ENCODE measurements at regions not wholly inside any gene's neighbourhood (a gene's known extent, or its start where the extent isn't known, plus 50 kb on each side); places are given as distances from the start of the nearest gene placed in this dataset.

DNA sequence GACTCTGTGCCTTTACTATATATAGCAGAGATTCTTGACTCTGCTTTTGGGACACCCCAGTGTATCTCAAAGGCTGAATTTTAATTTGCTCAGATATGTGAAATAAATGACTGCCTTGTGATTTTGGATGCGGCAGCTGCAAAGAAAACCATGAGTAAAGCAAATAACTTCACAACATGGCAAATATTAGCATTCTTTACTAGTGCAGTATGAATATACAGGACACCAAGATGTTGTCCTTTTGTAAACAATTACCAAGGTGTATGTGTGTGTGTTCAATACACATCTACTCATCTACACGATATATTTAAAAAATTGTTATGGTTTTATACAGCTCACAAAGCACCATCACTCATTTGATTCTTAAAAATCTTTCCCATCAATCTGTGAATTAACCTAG, 70.6 kb upstream of the TCF4 start:
- no peaks in the 10 kb centered on the region for H3K9me3 ChIP-seq
- no peak overlapping the region for H3K4me3 ChIP-seq
- no peaks in the 10 kb centered on the region for H3K27me3 ChIP-seq
- no peaks in the 10 kb centered on the region for H3K4me1 ChIP-seq
- intact Hi-C loops (cut with DNase I), result no loop called here
- TF ChIP-seq EP300 (IDR thresholded peaks at IDR 0.05), result no peak
- no peak for TF ChIP-seq POLR2A (IDR thresholded peaks at IDR 0.05; ENCODE audit: low read depth)
- TF ChIP-seq, protein P1, sequence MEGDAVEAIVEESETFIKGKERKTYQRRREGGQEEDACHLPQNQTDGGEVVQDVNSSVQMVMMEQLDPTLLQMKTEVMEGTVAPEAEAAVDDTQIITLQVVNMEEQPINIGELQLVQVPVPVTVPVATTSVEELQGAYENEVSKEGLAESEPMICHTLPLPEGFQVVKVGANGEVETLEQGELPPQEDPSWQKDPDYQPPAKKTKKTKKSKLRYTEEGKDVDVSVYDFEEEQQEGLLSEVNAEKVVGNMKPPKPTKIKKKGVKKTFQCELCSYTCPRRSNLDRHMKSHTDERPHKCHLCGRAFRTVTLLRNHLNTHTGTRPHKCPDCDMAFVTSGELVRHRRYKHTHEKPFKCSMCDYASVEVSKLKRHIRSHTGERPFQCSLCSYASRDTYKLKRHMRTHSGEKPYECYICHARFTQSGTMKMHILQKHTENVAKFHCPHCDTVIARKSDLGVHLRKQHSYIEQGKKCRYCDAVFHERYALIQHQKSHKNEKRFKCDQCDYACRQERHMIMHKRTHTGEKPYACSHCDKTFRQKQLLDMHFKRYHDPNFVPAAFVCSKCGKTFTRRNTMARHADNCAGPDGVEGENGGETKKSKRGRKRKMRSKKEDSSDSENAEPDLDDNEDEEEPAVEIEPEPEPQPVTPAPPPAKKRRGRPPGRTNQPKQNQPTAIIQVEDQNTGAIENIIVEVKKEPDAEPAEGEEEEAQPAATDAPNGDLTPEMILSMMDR (IDR thresholded peaks at IDR 0.05), result no peak
- DNase-seq (ENCODE audit: extremely low spot score), result no peak
- no peak overlapping the region for H3K27ac ChIP-seq (replicated peaks in 1 of 4)
- H3K36me3 ChIP-seq, result no peaks in the 10 kb centered on the region
- WGBS, result 86% methylated on average over 2 of the region's 2 CpGs

DNA sequence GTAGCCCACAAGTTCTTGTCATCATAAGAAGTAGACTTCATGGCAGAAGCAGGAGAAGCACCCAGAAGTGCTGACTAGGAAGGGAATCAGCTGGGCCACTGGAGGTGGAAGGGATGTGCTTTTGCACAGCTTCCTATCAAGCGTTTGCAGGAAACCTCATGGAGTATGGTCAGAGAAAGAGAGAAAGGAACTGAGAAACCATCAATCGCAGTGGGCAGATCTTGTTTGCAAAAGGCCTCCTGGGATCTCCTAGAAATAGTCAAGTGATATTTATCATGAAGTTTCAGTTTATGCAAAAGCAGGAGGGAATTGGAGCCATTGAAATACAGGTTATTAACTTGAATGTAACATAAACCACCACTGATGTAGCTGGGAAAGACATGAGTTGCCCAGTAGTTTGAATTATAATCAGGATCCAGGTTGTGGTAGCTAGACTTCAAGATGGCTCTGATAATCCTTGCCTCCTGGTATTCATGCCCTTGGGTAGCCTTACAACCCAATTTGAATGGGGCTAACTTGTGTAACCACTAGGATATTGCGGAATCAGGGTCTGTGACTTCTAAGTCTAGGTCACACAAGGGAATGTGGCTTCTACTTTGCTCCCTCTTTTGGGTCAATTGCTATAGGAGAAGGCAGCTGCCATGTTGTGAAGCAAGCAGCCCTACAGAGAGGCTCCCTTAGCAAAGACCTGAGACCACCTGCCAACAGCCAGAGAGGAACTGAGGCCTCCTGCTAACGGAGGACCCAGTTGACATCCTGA, 69.8 kb upstream of the TCF4 start:
- TF ChIP-seq EP300 (IDR thresholded peaks at IDR 0.05), result no peak
- no peak for TF ChIP-seq POLR2A (IDR thresholded peaks at IDR 0.05; ENCODE audit: low read depth)
- TF ChIP-seq, protein P1 (IDR thresholded peaks at IDR 0.05), result no peak
- TF ChIP-seq POLR2AphosphoS5 (IDR thresholded peaks at IDR 0.05), result no peak
- DNase-seq (ENCODE audit: extremely low spot score), result no peak
- Histone ChIP-seq H3K9me3 (no peaks in the 10 kb centered on the region), H3K36me3 (no peaks in the 10 kb centered on the region), H3K27ac (replicated peaks in 1 of 4) (no peak overlapping the region), H3K27me3 (no peaks in the 10 kb centered on the region), H3K4me3 (no peak overlapping the region), H3K4me1 (no peaks in the 10 kb centered on the region)
- 81% methylated on average over 4 of the region's 4 CpGs for WGBS
- intact Hi-C loops (cut with DNase I), result no loop called here

DNA sequence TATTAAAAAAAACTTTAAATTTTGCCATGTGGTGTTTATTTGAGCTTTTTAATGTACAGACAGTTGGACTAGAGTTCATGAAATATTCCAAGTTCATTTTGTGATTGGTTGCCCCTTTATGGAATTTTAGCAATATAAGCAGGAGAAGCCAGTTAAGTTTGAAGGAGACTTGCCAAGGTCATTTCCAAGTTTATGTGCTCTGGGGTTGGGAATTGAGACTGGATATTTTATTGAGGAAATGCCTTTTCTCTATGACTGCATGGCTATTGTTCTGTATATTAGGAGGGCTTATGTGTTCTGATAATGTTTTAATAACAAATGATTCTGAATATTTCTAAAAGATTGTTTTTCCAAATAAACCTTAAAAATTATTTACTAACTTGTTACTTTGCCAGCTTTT, 67.0 kb upstream of the TCF4 start:
- H3K27ac ChIP-seq (replicated peaks in 1 of 4), result no peak overlapping the region
- no peaks in the 10 kb centered on the region for H3K9me3 ChIP-seq
- no peak for DNase-seq (ENCODE audit: extremely low spot score)
- no peaks in the 10 kb centered on the region for H3K4me1 ChIP-seq
- TF ChIP-seq EP300 (IDR thresholded peaks at IDR 0.05), result no peak
- H3K4me3 ChIP-seq, result no peak overlapping the region
- intact Hi-C loops (cut with DNase I), result no loop called here
- no peaks in the 10 kb centered on the region for H3K36me3 ChIP-seq
- no peaks in the 10 kb centered on the region for H3K27me3 ChIP-seq

DNA sequence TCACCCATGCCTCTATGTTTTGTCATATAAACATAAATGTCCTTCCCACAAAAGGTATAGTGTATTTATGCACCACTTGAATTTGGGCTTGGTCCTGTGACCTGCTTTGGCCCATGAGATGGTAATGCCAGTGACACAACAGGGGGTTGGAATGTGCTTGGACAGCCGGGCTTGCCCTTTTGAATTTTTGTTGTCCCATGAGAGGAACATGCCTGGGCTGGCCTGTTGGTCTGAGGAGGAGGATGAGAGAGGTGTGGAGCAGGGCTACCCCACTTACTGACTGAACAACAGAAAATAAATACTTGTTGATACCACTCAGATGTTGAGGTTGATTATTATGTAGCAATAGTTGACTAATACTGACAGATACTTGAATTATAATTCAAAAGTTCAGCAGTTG, 63.2 kb upstream of the TCF4 start:
- 58% methylated on average over 1 of the region's 1 CpG for WGBS
- no peak for DNase-seq (ENCODE audit: extremely low spot score)
- Histone ChIP-seq H3K27ac (replicated peaks in 1 of 4) (no peak overlapping the region), H3K36me3 (no peaks in the 10 kb centered on the region), H3K4me3 (no peak overlapping the region), H3K9me3 (no peaks in the 10 kb centered on the region), H3K27me3 (no peaks in the 10 kb centered on the region), H3K4me1 (no peaks in the 10 kb centered on the region)
- TF ChIP-seq POLR2AphosphoS5 (IDR thresholded peaks at IDR 0.05), result no peak
- no peak for TF ChIP-seq EP300 (IDR thresholded peaks at IDR 0.05)
- no peak for TF ChIP-seq POLR2A (IDR thresholded peaks at IDR 0.05; ENCODE audit: low read depth)
- TF ChIP-seq, protein P1 (IDR thresholded peaks at IDR 0.05), result no peak
- intact Hi-C loops (cut with DNase I), result no loop called here

DNA sequence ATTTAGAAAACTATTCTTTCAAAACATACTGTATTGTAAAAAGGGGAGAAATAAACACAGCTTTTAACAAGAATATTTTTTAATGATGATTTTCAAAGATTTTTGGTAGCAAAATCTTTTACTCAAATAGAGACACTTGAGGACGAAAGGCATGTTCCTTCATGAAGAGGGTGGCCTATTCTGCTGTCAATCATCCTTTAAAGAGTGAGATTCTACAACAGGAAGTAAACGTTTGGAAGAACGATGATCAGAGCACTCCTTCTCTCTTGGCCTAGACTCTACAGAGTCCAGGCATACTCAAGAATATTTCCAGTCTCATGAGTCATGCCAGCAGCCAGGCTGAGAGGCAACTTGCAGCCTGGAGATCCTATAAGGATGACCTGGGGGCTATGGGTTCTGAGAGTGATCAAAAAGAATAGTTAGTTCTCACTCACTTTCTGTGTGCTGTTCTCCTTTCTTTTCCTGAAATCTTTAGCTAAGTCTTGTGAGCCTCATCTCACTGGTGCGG, 62.4 kb upstream of the TCF4 start:
- no peak for TF ChIP-seq EP300 (IDR thresholded peaks at IDR 0.05)
- TF ChIP-seq POLR2A (IDR thresholded peaks at IDR 0.05; ENCODE audit: low read depth), result no peak
- TF ChIP-seq POLR2AphosphoS5 (IDR thresholded peaks at IDR 0.05), result no peak
- H3K36me3 ChIP-seq, result no peaks in the 10 kb centered on the region
- H3K9me3 ChIP-seq, result no peaks in the 10 kb centered on the region
- intact Hi-C loops (cut with DNase I), result no loop called here
- DNase-seq (ENCODE audit: extremely low spot score), result no peak
- H3K4me1 ChIP-seq, result no peaks in the 10 kb centered on the region
- H3K27ac ChIP-seq (replicated peaks in 1 of 4), result no peak overlapping the region
- H3K27me3 ChIP-seq, result no peaks in the 10 kb centered on the region
- 71% methylated on average over 4 of the region's 4 CpGs for WGBS
- H3K4me3 ChIP-seq, result no peak overlapping the region

DNA sequence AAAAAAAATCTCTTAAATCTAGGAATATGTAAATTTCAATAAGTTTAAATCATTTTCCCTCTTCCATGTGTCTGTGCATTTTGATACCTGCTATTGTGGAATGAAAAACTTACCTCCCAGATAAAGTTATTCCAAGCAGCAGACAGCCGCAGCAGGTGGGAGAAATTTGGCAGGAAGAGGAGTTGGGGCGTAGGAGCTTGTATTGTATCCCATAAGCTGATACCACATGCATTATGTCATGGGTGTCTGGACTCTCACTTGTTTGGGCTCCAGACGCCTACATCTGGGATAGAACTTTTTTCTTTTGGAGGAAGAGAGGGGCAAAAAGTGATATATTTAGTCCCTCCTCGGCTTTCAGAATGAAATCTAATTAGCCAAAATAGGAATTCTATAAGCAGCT, 59.3 kb upstream of the TCF4 start:
- Histone ChIP-seq H3K9me3 (peaks cover 0 to under 1% (median 0%) of the 10 kb centered on the region in 4 donors), H3K4me3 (no peak overlapping the region), H3K27me3 (no peaks in the 10 kb centered on the region), H3K27ac (replicated peaks in 1 of 4) (no peak overlapping the region), H3K4me1 (no peaks in the 10 kb centered on the region), H3K36me3 (no peaks in the 10 kb centered on the region)
- WGBS, result 49% methylated on average over 4 of the region's 4 CpGs
- intact Hi-C loops (cut with DNase I), result no loop called here
- no peak for TF ChIP-seq POLR2A (IDR thresholded peaks at IDR 0.05; ENCODE audit: low read depth)
- TF ChIP-seq POLR2AphosphoS5 (IDR thresholded peaks at IDR 0.05), result no peak
- no peak for TF ChIP-seq EP300 (IDR thresholded peaks at IDR 0.05)
- TF ChIP-seq, protein P1 (IDR thresholded peaks at IDR 0.05), result no peak
- no peak for DNase-seq (ENCODE audit: extremely low spot score)
